Kidney glomerular epithelial cell (primary cell): ENCODE measurements at regions not wholly inside any gene's neighbourhood (a gene's known extent, or its start where the extent isn't known, plus 50 kb on each side); places are given as distances from the start of the nearest gene placed in this dataset.

Experiments used
- DNase-seq: peaks from one replicate; lab custom pipeline; 2025; lab: John Stamatoyannopoulos, UW

GRCh38 chr6:2535506-2535905, 215.2 kb downstream of the MYLK4 start:
- DNase-seq: no peak

- DNase-seq: no peak
These were observed 216.2 kb downstream of the MYLK4 start for GRCh38 chr6:2534406-2535042.

GRCh38 chr6:2531426-2532215, 219.1 kb downstream of the MYLK4 start:
- DNase-seq: peak; percentile 25

GRCh38 chr6:2529211-2529719, 221.5 kb downstream of the MYLK4 start:
- DNase-seq: no peak

GRCh38 chr6:2528156-2528555, 222.6 kb downstream of the MYLK4 start:
- DNase-seq: no peak

- DNase-seq: no peak
These were observed 224.0 kb downstream of the MYLK4 start for GRCh38 chr6:2526766-2527165.

GRCh38 chr6:2524090-2524489, 226.6 kb downstream of the MYLK4 start:
- DNase-seq: no peak

- DNase-seq: no peak
These were observed 227.7 kb downstream of the MYLK4 start for GRCh38 chr6:2523061-2523460.

GRCh38 chr6:2522521-2522920, 228.2 kb downstream of the MYLK4 start:
- DNase-seq: no peak

GRCh38 chr6:2517855-2518473, 232.8 kb downstream of the MYLK4 start:
- DNase-seq: no peak

GRCh38 chr6:2517401-2517800, 233.3 kb downstream of the MYLK4 start:
- DNase-seq: no peak

GRCh38 chr6:2516059-2516458, 234.7 kb downstream of the MYLK4 start:
- DNase-seq: no peak

GRCh38 chr6:2514965-2515543, 235.7 kb downstream of the MYLK4 start:
- DNase-seq: peak; percentile 58

- no peak for DNase-seq
These were observed 237.9 kb downstream of the MYLK4 start for GRCh38 chr6:2512802-2513201.

- DNase-seq: no peak
These were observed 240.4 kb downstream of the MYLK4 start for GRCh38 chr6:2510316-2510715.

- no peak for DNase-seq
These were observed 241.0 kb downstream of the MYLK4 start for GRCh38 chr6:2509711-2510110.

- no peak for DNase-seq
These were observed 242.7 kb downstream of the MYLK4 start for GRCh38 chr6:2508071-2508470.

- DNase-seq: no peak
These were observed 243.1 kb downstream of the MYLK4 start for GRCh38 chr6:2507521-2508037.

GRCh38 chr6:2507016-2507415, 243.7 kb downstream of the MYLK4 start:
- no peak for DNase-seq

- DNase-seq: no peak
These were observed 245.1 kb downstream of the MYLK4 start for GRCh38 chr6:2505624-2506023.

- DNase-seq: no peak
These were observed 246.1 kb downstream of the MYLK4 start for GRCh38 chr6:2504495-2505064.
